GM21786 (cell line): ENCODE measurements at regions not wholly inside any gene's neighbourhood (a gene's known extent, or its start where the extent isn't known, plus 50 kb on each side); places are given as distances from the start of the nearest gene placed in this dataset.
"Not testable (repeated sequence)": the region's sequence is repeated elsewhere in the genome, so short reads cannot be mapped to it uniquely, and the experiment has no call there.

Source experiments
- ATAC-seq: cut with Tn5 transposase; IDR thresholded peaks from one replicate; pipeline ENCODE4 v1.9.1; 2021; ENCODE audit not compliant: unreplicated experiment

GRCh38 chr2:12871694-12872315 lies 155.1 kb downstream of the TRIB2 start:
- no peak for ATAC-seq

GRCh38 chr2:12877761-12878160 lies 161.0 kb downstream of the TRIB2 start:
- ATAC-seq, result no peak

DNA sequence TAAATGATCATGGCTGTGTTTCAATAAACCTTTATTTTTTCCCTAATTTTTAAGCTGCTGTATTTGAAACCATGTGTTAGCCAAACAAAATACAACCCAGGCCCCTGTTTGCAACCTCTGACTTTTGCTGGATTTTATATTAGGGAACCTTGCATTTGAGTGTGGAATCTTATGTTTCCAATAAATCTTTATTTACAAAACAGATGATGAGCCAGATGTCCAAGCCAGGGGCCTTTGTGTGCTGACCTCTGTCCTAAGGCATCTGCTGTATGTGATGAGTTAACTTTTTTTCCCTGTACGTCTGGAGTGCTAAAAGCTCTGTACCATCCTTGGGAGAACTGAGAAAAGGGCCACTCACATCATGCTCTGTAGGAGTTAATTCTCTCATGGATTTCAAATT lies 162.9 kb downstream of the TRIB2 start:
- no peak for ATAC-seq

- no peak for ATAC-seq
These were observed 165.2 kb downstream of the TRIB2 start for GRCh38 chr2:12881952-12882351.

GRCh38 chr2:12882393-12882792 lies 165.7 kb downstream of the TRIB2 start:
- ATAC-seq, result no peak

GRCh38 chr2:12883906-12884305 lies 167.2 kb downstream of the TRIB2 start:
- ATAC-seq, result no peak

- no peak for ATAC-seq
These were observed 168.1 kb downstream of the TRIB2 start for GRCh38 chr2:12884713-12885282.

DNA sequence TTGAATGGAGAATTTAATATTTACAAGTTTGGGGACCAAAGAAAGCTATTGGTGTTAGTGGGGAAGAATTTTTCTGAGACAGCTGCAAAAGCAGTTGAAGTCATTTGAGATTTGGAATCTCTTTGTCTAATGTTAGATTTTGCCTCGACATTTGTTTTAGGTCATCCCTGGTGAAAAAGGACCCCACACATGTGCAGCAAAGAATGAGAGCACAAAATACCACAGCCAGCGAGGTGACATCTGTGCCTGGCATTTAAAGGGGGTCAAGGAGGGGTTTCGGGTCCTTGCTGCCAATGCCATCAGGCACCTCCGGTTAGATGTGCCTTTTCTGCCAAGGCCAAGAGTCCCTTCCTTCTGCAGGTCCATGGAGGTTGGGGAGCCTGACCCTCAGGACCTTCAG lies 173.3 kb downstream of the TRIB2 start:
- ATAC-seq, result no peak

DNA sequence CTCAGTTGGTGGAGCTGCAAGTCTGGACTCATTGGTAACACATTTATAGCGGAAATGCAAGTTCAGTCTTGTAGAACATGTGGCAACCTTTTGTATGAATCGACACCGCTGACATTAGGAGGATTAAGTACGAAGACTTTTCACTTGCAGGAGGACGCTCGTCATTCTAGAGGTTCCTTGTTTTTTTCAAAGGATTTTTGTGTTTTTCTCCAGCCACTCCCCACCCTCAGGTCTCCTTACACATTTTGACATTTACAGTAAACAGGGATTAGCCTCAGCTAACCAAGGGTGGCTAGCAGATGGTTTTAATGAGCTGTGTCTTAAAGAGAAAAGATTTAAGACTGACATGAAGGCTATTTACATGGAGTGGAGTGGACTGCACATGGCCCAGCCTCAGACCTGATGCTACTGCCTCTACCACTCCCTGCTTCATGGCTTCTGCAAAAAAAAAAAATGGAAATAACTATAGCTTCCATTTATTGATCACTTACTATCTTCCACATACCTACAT lies 173.8 kb downstream of the TRIB2 start:
- ATAC-seq, result no peak

GRCh38 chr2:12895017-12895416 lies 178.3 kb downstream of the TRIB2 start:
- ATAC-seq, result no peak

DNA sequence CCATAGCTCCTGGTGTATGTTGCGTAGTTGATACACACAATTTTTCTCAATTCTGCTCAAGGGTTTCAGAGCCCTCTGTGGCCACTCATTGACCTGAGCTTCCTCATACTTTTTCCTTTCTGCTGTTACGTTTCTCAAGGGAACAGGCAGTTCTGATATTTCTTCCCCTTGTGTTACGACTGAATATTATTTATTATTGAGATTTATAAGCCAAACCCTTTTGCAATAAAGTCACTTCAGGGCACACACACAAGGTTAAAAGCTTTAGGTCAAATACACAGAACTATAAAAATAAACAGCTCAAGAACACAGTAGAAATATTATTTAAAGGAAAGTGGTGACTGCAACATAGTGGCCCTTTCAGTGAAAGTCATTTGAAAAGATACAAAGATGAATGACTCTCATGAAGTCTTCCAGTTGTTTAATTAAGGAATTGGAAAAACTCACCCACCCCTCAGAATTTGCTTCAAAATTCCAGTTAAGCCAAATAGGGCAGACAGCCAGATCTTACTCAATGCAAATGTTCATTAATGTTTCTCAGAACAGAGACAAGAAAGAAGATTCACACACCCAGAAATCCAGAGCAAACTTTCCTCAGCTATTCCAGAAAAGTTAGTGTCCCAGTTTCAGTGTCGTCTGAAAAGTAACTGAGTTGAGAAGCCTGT lies 179.7 kb downstream of the TRIB2 start:
- ATAC-seq, result no peak

GRCh38 chr2:12897181-12897580 lies 180.4 kb downstream of the TRIB2 start:
- no peak for ATAC-seq

GRCh38 chr2:12903272-12903671 lies 186.5 kb downstream of the TRIB2 start:
- ATAC-seq, result no peak

- ATAC-seq, result no peak
These were observed 193.7 kb downstream of the TRIB2 start for GRCh38 chr2:12910431-12910830.

GRCh38 chr2:12915787-12916186 lies 199.1 kb downstream of the TRIB2 start:
- no peak for ATAC-seq

- ATAC-seq, result no peak
These were observed 201.6 kb downstream of the TRIB2 start for GRCh38 chr2:12918138-12918834.

- ATAC-seq, result no peak
These were observed 202.2 kb downstream of the TRIB2 start for GRCh38 chr2:12918835-12919445.

DNA sequence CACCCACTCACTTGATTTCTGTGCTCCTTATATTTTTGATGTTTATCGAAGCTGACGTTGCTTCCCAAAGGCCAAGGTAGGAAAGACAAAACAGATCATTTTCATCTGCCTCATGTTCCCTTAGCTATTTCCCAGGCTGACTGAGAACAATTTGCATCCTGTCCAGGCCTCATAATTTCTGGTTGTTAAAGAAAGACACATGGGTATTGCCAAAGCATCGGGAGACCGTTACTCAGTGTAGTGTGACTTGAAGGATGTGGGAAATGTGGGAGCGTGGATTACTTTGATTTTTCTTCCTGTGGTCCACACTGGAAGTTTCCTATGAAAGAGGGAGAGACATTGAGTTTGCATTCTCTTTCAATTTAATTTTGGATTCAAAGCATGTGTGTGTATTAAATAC lies 204.6 kb downstream of the TRIB2 start:
- ATAC-seq, result no peak

GRCh38 chr2:12923907-12924610 lies 207.3 kb downstream of the TRIB2 start:
- no peak for ATAC-seq

DNA sequence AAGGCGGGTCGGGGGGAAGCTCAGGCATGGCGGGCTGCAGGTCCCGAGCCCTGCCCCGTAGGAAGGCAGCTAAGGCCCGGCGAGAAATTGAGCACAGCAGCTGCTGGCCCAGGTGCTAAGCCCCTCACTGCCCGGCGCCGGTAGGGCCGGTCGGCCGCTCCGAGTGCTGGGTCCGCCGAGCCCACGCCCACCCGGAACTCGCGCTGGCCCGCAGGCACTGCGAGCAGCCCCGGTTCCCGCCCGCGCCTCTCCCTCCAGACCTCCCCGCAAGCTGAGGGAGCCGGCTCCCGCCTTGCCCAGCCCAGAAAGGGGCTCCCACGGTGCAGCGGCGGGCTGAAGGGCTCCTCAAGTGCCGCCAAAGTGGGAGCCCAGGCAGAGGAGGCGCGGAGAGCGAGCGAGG lies 209.9 kb downstream of the TRIB2 start:
- not testable (repeated sequence) for ATAC-seq
